A673 (cell line): ENCODE measurements at regions not wholly inside any gene's neighbourhood (a gene's known extent, or its start where the extent isn't known, plus 50 kb on each side); places are given as distances from the start of the nearest gene placed in this dataset.

ENCODE experiments used
- CTCF ChIP-seq: fragments of 300-800, 200-600 bp; sonication (generic); conservative IDR thresholded peaks from 2 replicates; pipeline ENCODE4 v1.5.1; 2017; ENCODE audit warnings: low read depth, mild to moderate bottlenecking, antibody characterized with exemption, low read length, moderate library complexity, mixed read lengths
- EZH2 ChIP-seq: fragments of 200-600 bp; sonication (generic); IDR thresholded peaks from 2 replicates; pipeline ENCODE4 v1.6.1; 2017; ENCODE audit warnings: borderline replicate concordance, low read depth, mild to moderate bottlenecking, mixed read lengths, antibody characterized with exemption, low read length; ENCODE audit not compliant: poor library complexity, severe bottlenecking

GRCh38 chr6:22925304-22925835, 356.0 kb downstream of the HDGFL1 start:
- TF ChIP-seq CTCF (no peak), EZH2 (no peak)
